Stimulated activated CD4-positive, alpha-beta T cell treated with anti-CD3 and anti-CD28 coated beads, Interleukin-12 subunit alpha, Interleukin-12 subunit beta, amount 100 ng/mL, for 4 hours (primary cell): ENCODE measurements at regions not wholly inside any gene's neighbourhood (a gene's known extent, or its start where the extent isn't known, plus 50 kb on each side); places are given as distances from the start of the nearest gene placed in this dataset.

Experiments used
- DNase-seq: peaks from one replicate; pipeline ENCODE4 v3.0.0-alpha.2; 2020

GRCh38 chr1:59225594-59226316 is 71.1 kb upstream of the FGGY start:
- DNase-seq, result no peak

- no peak for DNase-seq
Measured at GRCh38 chr1:59229138-59229537, 67.8 kb upstream of the FGGY start.

DNA sequence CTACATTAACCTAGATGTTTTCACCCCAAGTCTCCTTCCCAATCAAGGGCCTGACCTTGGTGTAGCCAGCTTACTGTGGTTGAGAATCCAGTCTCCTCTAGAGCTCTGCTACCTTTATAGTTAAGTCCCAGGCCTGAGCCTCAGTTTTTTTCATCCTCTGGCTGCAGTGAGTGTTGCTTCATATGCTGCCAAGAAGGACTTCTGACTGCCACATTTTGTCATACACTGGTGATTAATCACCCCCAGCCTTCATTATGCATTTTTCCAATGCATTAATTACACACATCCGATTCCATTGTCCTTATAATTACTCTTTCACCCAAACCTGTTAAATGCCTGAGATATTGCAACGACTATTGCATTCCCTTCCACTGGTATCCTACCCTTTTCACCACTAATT is 66.3 kb upstream of the FGGY start:
- no peak for DNase-seq

DNA sequence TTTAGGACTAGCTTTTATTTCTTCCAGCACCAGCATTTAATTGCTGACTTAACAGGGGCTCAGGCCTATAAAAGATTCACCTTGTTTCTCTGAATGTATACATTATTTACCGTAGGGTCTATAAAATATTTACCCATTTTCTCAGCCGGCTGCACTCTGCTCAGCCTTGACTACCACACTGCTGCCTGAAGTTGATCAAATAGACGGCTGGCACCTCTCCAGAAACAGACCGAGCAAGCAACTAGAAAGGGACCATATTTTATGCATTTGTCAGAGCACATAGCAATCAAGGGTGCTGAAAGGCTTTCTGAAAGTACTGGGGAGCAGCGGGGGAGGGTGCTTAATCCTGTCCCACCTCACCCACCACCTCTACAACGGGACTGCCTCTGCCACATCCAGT is 64.7 kb upstream of the FGGY start:
- no peak for DNase-seq

DNA sequence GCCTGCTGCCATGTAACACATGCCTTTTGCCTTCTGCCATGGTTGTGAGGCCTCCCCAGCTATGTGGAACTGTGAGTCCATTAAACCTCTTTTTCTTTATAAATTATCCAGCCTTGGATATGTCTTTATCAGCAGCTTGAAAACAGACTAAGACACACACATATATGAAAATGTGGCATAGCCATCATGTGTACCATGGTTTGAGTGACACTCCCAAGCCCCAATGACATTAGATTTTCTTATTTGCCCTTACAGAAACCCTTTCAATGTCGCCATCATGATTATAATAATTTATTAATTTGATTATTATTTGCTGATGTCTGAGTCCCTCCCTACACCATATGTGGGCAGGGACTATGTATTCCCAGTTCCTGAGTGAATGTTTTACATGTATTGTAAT is 63.5 kb upstream of the FGGY start:
- no peak for DNase-seq

- no peak for DNase-seq
Measured at GRCh38 chr1:59236721-59237545, 60.0 kb upstream of the FGGY start.

- no peak for DNase-seq
Measured at GRCh38 chr1:59237900-59238299, 59.0 kb upstream of the FGGY start.

DNA sequence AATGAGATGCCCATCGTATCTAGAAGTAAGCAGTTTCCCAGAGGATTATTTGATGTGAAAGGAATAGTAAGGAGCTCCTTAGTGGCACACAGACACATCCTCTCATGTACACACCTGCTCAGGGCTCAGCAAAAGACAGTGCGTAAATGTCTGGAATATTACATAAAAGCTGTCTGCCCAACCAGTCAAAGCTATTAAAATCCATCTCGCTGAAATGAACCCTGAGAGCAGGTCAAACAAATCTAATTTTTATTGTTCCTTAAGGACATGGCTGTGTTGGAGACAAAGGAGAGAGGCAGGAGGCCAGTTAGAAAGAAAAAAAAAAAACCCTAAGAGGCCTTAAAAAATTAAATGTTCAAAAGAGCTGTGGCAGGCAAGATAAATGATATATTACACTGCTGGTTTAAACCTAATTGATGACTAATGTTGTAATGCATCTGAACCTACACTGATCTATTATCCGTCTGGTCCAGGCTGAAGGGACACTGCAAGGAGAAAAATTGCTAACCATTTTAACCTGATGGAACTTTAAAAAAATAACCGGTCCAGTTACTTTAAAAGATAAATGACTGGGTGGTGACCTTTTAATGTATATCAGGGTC is 58.5 kb upstream of the FGGY start:
- DNase-seq, result no peak

DNA sequence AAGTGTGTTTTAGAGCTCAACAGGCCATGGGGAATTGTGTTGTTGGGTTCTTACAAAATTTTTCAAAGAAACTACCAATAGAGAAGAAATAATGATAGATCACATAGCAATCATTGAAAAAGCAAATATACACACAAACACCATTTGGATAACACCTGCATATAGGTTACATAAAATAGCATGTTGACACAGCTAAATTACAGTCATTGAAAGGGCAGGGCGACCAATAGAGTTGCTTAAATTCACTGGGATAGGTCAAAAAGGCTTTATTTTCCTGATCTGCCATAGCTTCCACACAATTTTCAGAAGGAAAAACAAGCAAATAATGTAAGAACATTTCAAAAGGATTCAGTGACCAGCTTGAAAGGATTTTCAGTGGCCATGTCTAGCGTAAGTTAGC is 57.9 kb upstream of the FGGY start:
- DNase-seq, result no peak

- DNase-seq, result no peak
Measured at GRCh38 chr1:59241909-59242308, 55.0 kb upstream of the FGGY start.

GRCh38 chr1:59242370-59242769 is 54.5 kb upstream of the FGGY start:
- no peak for DNase-seq

DNA sequence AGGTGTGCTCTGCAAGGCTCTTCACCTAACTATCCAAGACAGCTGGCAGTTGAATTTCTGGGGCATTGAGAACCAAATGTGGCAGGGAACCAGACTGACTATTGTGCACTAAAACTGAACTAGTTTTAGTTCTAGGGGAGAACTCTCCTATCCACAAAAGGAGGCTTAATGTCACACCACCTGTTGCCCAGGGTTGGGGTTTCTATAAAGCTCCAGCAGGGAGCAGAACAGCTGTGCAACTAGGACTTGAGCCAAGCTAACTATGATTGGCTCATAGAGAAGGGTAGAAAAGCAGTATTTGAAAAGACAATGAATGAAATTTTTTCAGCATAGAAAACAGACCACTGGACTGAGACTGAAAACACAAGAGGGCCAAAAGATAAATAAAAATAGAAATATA is 53.3 kb upstream of the FGGY start:
- no peak for DNase-seq

DNA sequence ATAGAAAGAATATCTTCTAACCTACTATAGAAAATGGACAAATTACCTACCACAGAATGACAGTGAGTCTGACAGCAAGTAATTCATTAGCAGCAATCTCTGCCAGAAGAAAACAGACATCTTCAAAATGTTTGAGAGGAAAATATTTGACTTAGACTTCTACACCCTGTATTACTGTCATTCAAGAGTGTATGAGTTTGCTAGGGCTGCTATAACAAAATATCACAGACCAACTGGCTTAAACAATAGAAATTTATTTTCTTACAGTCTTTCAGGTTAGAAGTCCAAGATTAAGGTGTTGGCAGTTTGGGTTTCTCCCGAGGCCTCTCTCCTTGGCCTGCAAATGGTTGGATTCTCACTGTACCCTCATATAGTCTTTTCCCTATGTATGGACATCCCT is 52.9 kb upstream of the FGGY start:
- DNase-seq, result no peak

GRCh38 chr1:59244891-59245290 is 52.0 kb upstream of the FGGY start:
- no peak for DNase-seq
